Neural cell (in vitro differentiated cells): ENCODE measurements at regions not wholly inside any gene's neighbourhood (a gene's known extent, or its start where the extent isn't known, plus 50 kb on each side); places are given as distances from the start of the nearest gene placed in this dataset.

Source experiments
- H2AFZ ChIP-seq: fragments of 200-600, 300-800 bp; sonication (generic), shearing (Covaris generic); 2 replicates; pipeline ENCODE4 v1.6.0; 2014; ENCODE audit warnings: low read depth, mild to moderate bottlenecking, antibody characterized with exemption, low read length, moderate library complexity
- H3F3A ChIP-seq: fragments of 200-600 bp; shearing (Covaris generic); 2 replicates; pipeline ENCODE4 v1.6.1; 2016; ENCODE audit warnings: mild to moderate bottlenecking, moderate library complexity, mixed read lengths, antibody characterized with exemption, low read length; ENCODE audit not compliant: insufficient read depth, poor library complexity, severe bottlenecking
- H3K27ac ChIP-seq: fragments of 200-600, 300-800 bp; sonication (generic), shearing (Covaris generic); 2 replicates; pipeline ENCODE4 v1.5.1; 2014; ENCODE audit warnings: mild to moderate bottlenecking, low read length, moderate library complexity
- H3K27me3 ChIP-seq: fragments of 300-800, 200-600 bp; sonication (generic), shearing (Covaris generic); 2 replicates; pipeline ENCODE4 v1.6.0; 2014; ENCODE audit warnings: mild to moderate bottlenecking, low read depth, low read length, moderate library complexity; ENCODE audit not compliant: insufficient read depth
- H3K36me3 ChIP-seq: fragments of 300-800, 200-600 bp; sonication (generic), shearing (Covaris generic); 2 replicates; pipeline ENCODE4 v1.5.1; 2014; ENCODE audit warnings: mild to moderate bottlenecking, antibody characterized with exemption, low read length, moderate library complexity; ENCODE audit not compliant: insufficient read depth
- H3K4me2 ChIP-seq: fragments of 300-800, 200-600 bp; sonication (generic), shearing (Covaris generic); 2 replicates; pipeline ENCODE4 v1.6.0; 2014; ENCODE audit warnings: mild to moderate bottlenecking, low read length
- H3K4me3 ChIP-seq: fragments of 300-800, 200-600 bp; sonication (generic), shearing (Covaris generic); 2 replicates; pipeline ENCODE4 v1.5.1; 2014; ENCODE audit warnings: mild to moderate bottlenecking, low read length, moderate library complexity
- H3K79me2 ChIP-seq: fragments of 200-600 bp; shearing (Covaris generic); replicated peaks from 2 replicates; pipeline ENCODE4 v1.6.0; 2014; ENCODE audit warnings: mild to moderate bottlenecking, low read length, moderate library complexity; ENCODE audit not compliant: insufficient read depth
- H3K9ac ChIP-seq: fragments of 300-800, 200-600 bp; sonication (generic), shearing (Covaris generic); 2 replicates; pipeline ENCODE4 v1.6.1; 2016; ENCODE audit warnings: mild to moderate bottlenecking, low read length, mixed read lengths
- H3K9me2 ChIP-seq: fragments of 200-600 bp; shearing (Covaris generic); 2 replicates; pipeline ENCODE4 v1.6.1; 2016; ENCODE audit warnings: mild to moderate bottlenecking, low read length, mixed read lengths; ENCODE audit not compliant: insufficient read depth
- H3K9me3 ChIP-seq: fragments of 200-600, 300-800 bp; sonication (generic), shearing (Covaris generic); 2 replicates; pipeline ENCODE4 v1.6.1; 2016; ENCODE audit warnings: mild to moderate bottlenecking, mixed run types, low read length, moderate library complexity, mixed read lengths
- H4K20me1 ChIP-seq: fragments of 200-600 bp; shearing (Covaris generic); 2 replicates; pipeline ENCODE4 v1.6.1; 2016; ENCODE audit warnings: mild to moderate bottlenecking, mixed run types; ENCODE audit not compliant: insufficient read depth
- CTCF ChIP-seq: fragments of 450-650 bp; IDR thresholded peaks from 2 replicates; pipeline ENCODE4 v1.5.1; 2014; ENCODE audit warnings: antibody characterized with exemption, mild to moderate bottlenecking, moderate library complexity; ENCODE audit not compliant: poor library complexity, severe bottlenecking
- EP300 ChIP-seq: fragments of 450-650 bp; conservative IDR thresholded peaks from 2 replicates; pipeline ENCODE4 v1.6.1; 2014; ENCODE audit warnings: antibody characterized with exemption, mild to moderate bottlenecking, moderate library complexity; ENCODE audit not compliant: poor library complexity, severe bottlenecking
- EZH2 ChIP-seq: fragments of 200-600, 300-800 bp; shearing (Covaris generic), sonication (generic); IDR thresholded peaks from 2 replicates; pipeline ENCODE4 v1.6.1; 2014; ENCODE audit warnings: antibody characterized with exemption, low read length, borderline replicate concordance, mild to moderate bottlenecking; ENCODE audit not compliant: insufficient read depth, poor library complexity, severe bottlenecking
- MXI1 ChIP-seq: fragments of 450-650 bp; conservative IDR thresholded peaks from 2 replicates; pipeline ENCODE4 v1.6.1; 2014; ENCODE audit warnings: antibody characterized with exemption, mild to moderate bottlenecking; ENCODE audit not compliant: poor library complexity, severe bottlenecking
- POLR2AphosphoS5 ChIP-seq: IDR thresholded peaks from 2 replicates; pipeline ENCODE4 v1.6.1; 2012
- RAD21 ChIP-seq: fragments of 450-650 bp; conservative IDR thresholded peaks from 2 replicates; pipeline ENCODE4 v1.6.1; 2014; ENCODE audit warnings: antibody characterized with exemption, mild to moderate bottlenecking, moderate library complexity
- SMC3 ChIP-seq: fragments of 450-650 bp; conservative IDR thresholded peaks from 2 replicates; pipeline ENCODE4 v1.6.1; 2014; ENCODE audit warnings: antibody characterized with exemption, mild to moderate bottlenecking, moderate library complexity; ENCODE audit not compliant: poor library complexity
- TAF1 ChIP-seq: IDR thresholded peaks from 2 replicates; pipeline ENCODE4 v1.6.1; 2012; ENCODE audit warnings: low read depth
- TF ChIP-seq, protein P1 (sequence below): IDR thresholded peaks from 2 replicates; pipeline ENCODE4 v1.6.1; 2012; ENCODE audit warnings: borderline replicate concordance

DNA sequence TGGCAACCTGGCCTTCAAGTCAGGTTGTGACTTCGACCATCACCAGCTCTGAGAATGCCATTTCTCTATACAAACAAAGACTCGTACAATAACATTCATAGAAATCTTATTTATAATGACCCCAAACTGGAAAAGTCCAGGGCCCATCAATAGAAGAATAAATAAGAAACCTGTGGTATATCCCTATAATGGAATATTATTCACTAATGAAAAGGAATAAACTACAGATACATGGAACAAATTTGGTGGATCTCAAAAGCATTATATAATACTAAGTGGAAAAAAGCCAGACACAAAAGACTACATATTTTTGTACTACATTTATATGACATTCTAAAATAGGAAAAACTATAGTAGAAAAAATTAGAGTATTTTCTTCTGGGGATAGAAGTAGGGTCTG, 109.4 kb upstream of the INPP4B start:
- Histone ChIP-seq H3K9me2 (no peaks in the 10 kb centered on the region), H3K36me3 (no peaks in the 10 kb centered on the region), H3K27ac (no peak overlapping the region), H2AFZ (no peak overlapping the region), H3F3A (no peaks in the 10 kb centered on the region), H3K9me3 (no peaks in the 10 kb centered on the region), H3K27me3 (no peaks in the 10 kb centered on the region), H3K4me2 (no peak overlapping the region), H3K9ac (no peak overlapping the region), H3K79me2 (no peaks in the 10 kb centered on the region), H4K20me1 (no peaks in the 10 kb centered on the region), H3K4me3 (no peak overlapping the region)
- TF ChIP-seq CTCF (no peak), TAF1 (no peak), EZH2 (no peak), RAD21 (no peak), EP300 (no peak), MXI1 (no peak), SMC3 (no peak), POLR2AphosphoS5 (no peak)
- TF ChIP-seq, protein P1, sequence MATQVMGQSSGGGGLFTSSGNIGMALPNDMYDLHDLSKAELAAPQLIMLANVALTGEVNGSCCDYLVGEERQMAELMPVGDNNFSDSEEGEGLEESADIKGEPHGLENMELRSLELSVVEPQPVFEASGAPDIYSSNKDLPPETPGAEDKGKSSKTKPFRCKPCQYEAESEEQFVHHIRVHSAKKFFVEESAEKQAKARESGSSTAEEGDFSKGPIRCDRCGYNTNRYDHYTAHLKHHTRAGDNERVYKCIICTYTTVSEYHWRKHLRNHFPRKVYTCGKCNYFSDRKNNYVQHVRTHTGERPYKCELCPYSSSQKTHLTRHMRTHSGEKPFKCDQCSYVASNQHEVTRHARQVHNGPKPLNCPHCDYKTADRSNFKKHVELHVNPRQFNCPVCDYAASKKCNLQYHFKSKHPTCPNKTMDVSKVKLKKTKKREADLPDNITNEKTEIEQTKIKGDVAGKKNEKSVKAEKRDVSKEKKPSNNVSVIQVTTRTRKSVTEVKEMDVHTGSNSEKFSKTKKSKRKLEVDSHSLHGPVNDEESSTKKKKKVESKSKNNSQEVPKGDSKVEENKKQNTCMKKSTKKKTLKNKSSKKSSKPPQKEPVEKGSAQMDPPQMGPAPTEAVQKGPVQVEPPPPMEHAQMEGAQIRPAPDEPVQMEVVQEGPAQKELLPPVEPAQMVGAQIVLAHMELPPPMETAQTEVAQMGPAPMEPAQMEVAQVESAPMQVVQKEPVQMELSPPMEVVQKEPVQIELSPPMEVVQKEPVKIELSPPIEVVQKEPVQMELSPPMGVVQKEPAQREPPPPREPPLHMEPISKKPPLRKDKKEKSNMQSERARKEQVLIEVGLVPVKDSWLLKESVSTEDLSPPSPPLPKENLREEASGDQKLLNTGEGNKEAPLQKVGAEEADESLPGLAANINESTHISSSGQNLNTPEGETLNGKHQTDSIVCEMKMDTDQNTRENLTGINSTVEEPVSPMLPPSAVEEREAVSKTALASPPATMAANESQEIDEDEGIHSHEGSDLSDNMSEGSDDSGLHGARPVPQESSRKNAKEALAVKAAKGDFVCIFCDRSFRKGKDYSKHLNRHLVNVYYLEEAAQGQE, result no peak

DNA sequence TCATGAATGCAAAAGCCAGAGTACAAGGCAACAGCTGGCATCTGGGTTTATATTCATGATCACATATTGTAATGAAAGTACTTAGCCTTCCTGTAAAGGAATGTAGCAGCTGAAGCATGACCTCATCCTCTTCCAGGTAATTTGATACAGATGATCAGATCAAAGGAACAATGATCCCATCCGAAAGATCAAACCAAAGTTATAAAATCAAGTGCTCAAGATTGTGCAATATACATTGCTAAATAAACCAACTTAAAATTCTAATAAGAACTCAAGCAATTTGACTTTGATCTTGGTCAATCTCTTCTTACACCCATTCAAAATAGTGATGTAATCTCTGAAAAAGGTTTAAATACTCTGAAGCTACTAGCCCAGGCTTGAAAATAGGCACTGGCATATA, 113.1 kb upstream of the INPP4B start:
- H3K9ac ChIP-seq, result no peak overlapping the region
- H3K27me3 ChIP-seq, result no peaks in the 10 kb centered on the region
- no peak overlapping the region for H3K4me3 ChIP-seq
- no peaks in the 10 kb centered on the region for H3K79me2 ChIP-seq
- H3K4me2 ChIP-seq, result no peak overlapping the region
- no peak overlapping the region for H2AFZ ChIP-seq
- H3K27ac ChIP-seq, result no peak overlapping the region
- H3K36me3 ChIP-seq, result no peaks in the 10 kb centered on the region
- no peaks in the 10 kb centered on the region for H3F3A ChIP-seq
- H3K9me2 ChIP-seq, result no peaks in the 10 kb centered on the region
- H3K9me3 ChIP-seq, result no peaks in the 10 kb centered on the region
- TF ChIP-seq CTCF (no peak), MXI1 (no peak)
- H4K20me1 ChIP-seq, result no peaks in the 10 kb centered on the region
